ENCODE measurements at regions not wholly inside any gene's neighbourhood (a gene's known extent, or its start where the extent isn't known, plus 50 kb on each side); places are given as distances from the start of the nearest gene placed in this dataset.

GRCh38 chr20:51310216-51310615, 232.3 kb downstream of the NFATC2 start:
- intact Hi-C loops (cut with micrococcal nuclease), result no loop called here
- Histone ChIP-seq H3K27ac (ENCODE audit: low read length in 2 of 2) (no peak overlapping the region), H3K4me2 (replicated peaks; ENCODE audit: low read depth, low read length, poor library complexity, severe bottlenecking) (no peak overlapping the region), H3K4me3 (ENCODE audit: control extremely low read depth in 1 of 5, extremely low read depth in 1 of 5, insufficient read depth in 1 of 5, low read depth in 2 of 5, low read length in 4 of 5) (no peak overlapping the region), H3K9me3 (ENCODE audit: control extremely low read depth in 1 of 3, control insufficient read depth in 2 of 3, insufficient read depth in 1 of 3, low read length in 2 of 3) (no peaks in the 10 kb centered on the region), H3K36me3 (replicated peaks in 1 of 2; ENCODE audit: control extremely low read depth in 1 of 2, control insufficient read depth in 1 of 2, extremely low read depth in 1 of 2, insufficient read depth in 2 of 2, low read length in 1 of 2) (no peaks in the 10 kb centered on the region), H3K9ac (ENCODE audit: low read length) (no peak overlapping the region), H3K27me3 (replicated peaks in 1 of 4; ENCODE audit: control extremely low read depth in 1 of 4, control insufficient read depth in 3 of 4, insufficient read depth in 4 of 4, low read length in 3 of 4) (peaks cover 0 to 26% (median 0%) of the 10 kb centered on the region in 4 experiments), H3K4me1 (ENCODE audit: control insufficient read depth in 2 of 2, insufficient read depth in 2 of 2, low read length in 2 of 2) (peaks cover 4 to 9% of the 10 kb centered on the region in 2 donors), H2AFZ (ENCODE audit: insufficient read depth, low read depth, low read length, poor library complexity, severe bottlenecking) (no peak overlapping the region), H4K20me1 (ENCODE audit: control insufficient read depth, insufficient read depth, low read length, poor library complexity, severe bottlenecking) (no peaks in the 10 kb centered on the region), H3K79me2 (ENCODE audit: control insufficient read depth, insufficient read depth, low read length) (no peaks in the 10 kb centered on the region)
- no peaks in the 10 kb centered on the region for H3K9me3 Mint-ChIP-seq (ENCODE audit: insufficient read depth)
- H3K27ac Mint-ChIP-seq, result no peak overlapping the region
- TF ChIP-seq CTCF (IDR thresholded peaks at IDR 0.05), result no peak
- TF ChIP-seq EZH2 (IDR thresholded peaks at IDR 0.05; ENCODE audit: borderline replicate concordance, insufficient read depth, low read depth, low read length, poor library complexity, severe bottlenecking), result no peak
- no peak overlapping the region for H3K4me3 Mint-ChIP-seq
- 100% methylated on average over 1 of the region's 2 CpGs for WGBS (ENCODE audit: insufficient coverage)
- POLR2A ChIA-PET, result no interaction called here
- DNase-seq (no peak), ATAC-seq (ENCODE audit: low read depth) (no peak)
- peaks cover 33% of the 10 kb centered on the region for H3K27me3 Mint-ChIP-seq
- H3K4me1 Mint-ChIP-seq, result peaks cover 6% of the 10 kb centered on the region
- CTCF ChIA-PET, result interaction anchor here (0.7 to 8.8 kb wide), 5 partner anchors 9 to 524 kb away, joined by 3 to 314 read pairs (median 3); no protein-coding TSS in a partner anchor

GRCh38 chr20:51309128-51309527, 233.4 kb downstream of the NFATC2 start:
- peaks cover 2% of the 10 kb centered on the region for H3K9me3 Mint-ChIP-seq (ENCODE audit: insufficient read depth)
- no peaks in the 10 kb centered on the region for H3K79me2 ChIP-seq (ENCODE audit: control insufficient read depth, insufficient read depth, low read length)
- H3K36me3 ChIP-seq (replicated peaks in 1 of 2; ENCODE audit: control extremely low read depth in 1 of 2, control insufficient read depth in 1 of 2, extremely low read depth in 1 of 2, insufficient read depth in 2 of 2, low read length in 1 of 2), result no peaks in the 10 kb centered on the region
- POLR2A ChIA-PET, result no interaction called here
- H3K9me3 ChIP-seq (ENCODE audit: control extremely low read depth in 1 of 3, control insufficient read depth in 2 of 3, insufficient read depth in 1 of 3, low read length in 2 of 3), result peaks cover 0 to 9% (median 0%) of the 10 kb centered on the region in 3 donors
- no peak overlapping the region for H3K4me3 Mint-ChIP-seq
- H3K9ac ChIP-seq (ENCODE audit: low read length), result no peak overlapping the region
- 100% methylated on average over 2 of the region's 2 CpGs for WGBS (ENCODE audit: insufficient coverage)
- no peak overlapping the region for H3K27ac Mint-ChIP-seq
- no peak overlapping the region for H2AFZ ChIP-seq (ENCODE audit: insufficient read depth, low read depth, low read length, poor library complexity, severe bottlenecking)
- H3K4me2 ChIP-seq (replicated peaks; ENCODE audit: low read depth, low read length, poor library complexity, severe bottlenecking), result no peak overlapping the region
- no peak for DNase-seq
- H3K27ac ChIP-seq (ENCODE audit: low read length in 2 of 2), result no peak overlapping the region
- H4K20me1 ChIP-seq (ENCODE audit: control insufficient read depth, insufficient read depth, low read length, poor library complexity, severe bottlenecking), result no peaks in the 10 kb centered on the region
- CTCF ChIA-PET, result interaction anchor here (0.6 to 8.8 kb wide), 10 partner anchors 8 to 560 kb away, joined by 3 to 314 read pairs (median 4); no protein-coding TSS in a partner anchor
- ATAC-seq (ENCODE audit: low read depth), result no peak
- no peak for TF ChIP-seq CTCF (IDR thresholded peaks at IDR 0.05)
- H3K4me1 ChIP-seq (ENCODE audit: control insufficient read depth in 2 of 2, insufficient read depth in 2 of 2, low read length in 2 of 2), result peaks cover 4 to 9% of the 10 kb centered on the region in 2 donors
- no peak overlapping the region for H3K4me3 ChIP-seq (ENCODE audit: control extremely low read depth in 1 of 5, extremely low read depth in 1 of 5, insufficient read depth in 1 of 5, low read depth in 2 of 5, low read length in 4 of 5)
- H3K4me1 Mint-ChIP-seq, result peaks cover 6% of the 10 kb centered on the region
- intact Hi-C loops (cut with micrococcal nuclease), result loop anchor here (10.0 kb wide), 1 partner anchor 286 kb away; no protein-coding TSS in a partner anchor
- H3K27me3 ChIP-seq (replicated peaks in 1 of 4; ENCODE audit: control extremely low read depth in 1 of 4, control insufficient read depth in 3 of 4, insufficient read depth in 4 of 4, low read length in 3 of 4), result peaks cover 0 to 19% (median 0%) of the 10 kb centered on the region in 4 experiments
- H3K27me3 Mint-ChIP-seq, result peaks cover 32% of the 10 kb centered on the region
